Endothelial cell of umbilical vein (primary cell): ENCODE measurements at regions not wholly inside any gene's neighbourhood (a gene's known extent, or its start where the extent isn't known, plus 50 kb on each side); places are given as distances from the start of the nearest gene placed in this dataset.

Experiments
- CTCF ChIP-seq, 2 donors: IDR thresholded peaks; 1 replicate in 1 of 2; 2 replicates in 1 of 2; pipeline ENCODE4 v1.5.1; 2011; ENCODE audit warnings: low read length in 2 of 2, mild to moderate bottlenecking in 2 of 2, moderate library complexity in 2 of 2, control low read depth in 1 of 2, inconsistent platforms in 1 of 2, low read depth in 1 of 2; ENCODE audit not compliant: insufficient read depth in 1 of 2; ENCODE audit errors: extremely low read depth in 1 of 2
- POLR2A ChIP-seq: IDR thresholded peaks from 2 replicates; pipeline ENCODE4 v1.6.1; 2012; ENCODE audit warnings: low read depth, mild to moderate bottlenecking, control low read depth, low read length

GRCh38 chr11:115590254-115590653 is 86.0 kb upstream of the CADM1 start:
- no peak for TF ChIP-seq CTCF (IDR thresholded peaks at IDR 0.05; ENCODE audit: extremely low read depth in 1 of 2, insufficient read depth in 1 of 2, low read depth in 1 of 2, low read length in 2 of 2)
- no peak for TF ChIP-seq POLR2A
